ENCODE measurements at regions not wholly inside any gene's neighbourhood (a gene's known extent, or its start where the extent isn't known, plus 50 kb on each side); places are given as distances from the start of the nearest gene placed in this dataset.

GRCh38 chr11:116072133-116072532 lies 567.9 kb upstream of the CADM1 start:
- peaks cover 0 to 14% of the 10 kb centered on the region in 2 donors for H3K27me3 ChIP-seq
- no peak overlapping the region for H3K4me3 ChIP-seq
- no peak for DNase-seq (ENCODE audit: low spot score in 2 of 2)
- WGBS, 2 donors = 68 to 75% methylated on average over 4 of the region's 4 CpGs
- H3K36me3 ChIP-seq = no peaks in the 10 kb centered on the region
- peaks cover 0 to 7% (median 0%) of the 10 kb centered on the region in 4 donors for H3K4me1 ChIP-seq
- no peak overlapping the region for H3K27ac ChIP-seq
- TF ChIP-seq POLR2A (IDR thresholded peaks at IDR 0.05) (no peak), EP300 (IDR thresholded peaks at IDR 0.05) (no peak)
- TF ChIP-seq, protein P1, sequence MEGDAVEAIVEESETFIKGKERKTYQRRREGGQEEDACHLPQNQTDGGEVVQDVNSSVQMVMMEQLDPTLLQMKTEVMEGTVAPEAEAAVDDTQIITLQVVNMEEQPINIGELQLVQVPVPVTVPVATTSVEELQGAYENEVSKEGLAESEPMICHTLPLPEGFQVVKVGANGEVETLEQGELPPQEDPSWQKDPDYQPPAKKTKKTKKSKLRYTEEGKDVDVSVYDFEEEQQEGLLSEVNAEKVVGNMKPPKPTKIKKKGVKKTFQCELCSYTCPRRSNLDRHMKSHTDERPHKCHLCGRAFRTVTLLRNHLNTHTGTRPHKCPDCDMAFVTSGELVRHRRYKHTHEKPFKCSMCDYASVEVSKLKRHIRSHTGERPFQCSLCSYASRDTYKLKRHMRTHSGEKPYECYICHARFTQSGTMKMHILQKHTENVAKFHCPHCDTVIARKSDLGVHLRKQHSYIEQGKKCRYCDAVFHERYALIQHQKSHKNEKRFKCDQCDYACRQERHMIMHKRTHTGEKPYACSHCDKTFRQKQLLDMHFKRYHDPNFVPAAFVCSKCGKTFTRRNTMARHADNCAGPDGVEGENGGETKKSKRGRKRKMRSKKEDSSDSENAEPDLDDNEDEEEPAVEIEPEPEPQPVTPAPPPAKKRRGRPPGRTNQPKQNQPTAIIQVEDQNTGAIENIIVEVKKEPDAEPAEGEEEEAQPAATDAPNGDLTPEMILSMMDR (IDR thresholded peaks at IDR 0.05) = no peak
- no peaks in the 10 kb centered on the region for H3K9me3 ChIP-seq

DNA sequence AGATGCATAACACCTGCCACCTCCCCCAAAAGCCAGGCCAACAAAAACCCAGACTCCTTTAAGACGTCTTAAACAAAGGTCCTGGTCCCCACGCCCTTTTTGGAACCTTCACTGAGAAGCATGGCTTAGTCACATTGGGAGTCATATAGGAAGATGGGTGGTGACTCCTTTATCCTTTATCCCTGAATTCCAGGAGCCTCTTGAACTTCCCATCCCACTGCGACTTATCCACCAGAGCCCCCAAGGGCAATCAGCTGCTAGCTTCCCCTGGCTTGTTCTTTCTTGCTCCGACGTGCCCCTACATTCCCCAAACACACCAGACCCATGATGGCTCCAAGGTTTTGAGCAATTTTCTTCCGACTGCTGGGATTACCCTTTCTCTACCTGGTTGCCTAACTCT lies 567.0 kb upstream of the CADM1 start:
- no peaks in the 10 kb centered on the region for H3K36me3 ChIP-seq
- 78 to 82% methylated on average over 6 of the region's 6 CpGs for WGBS, 2 donors
- H3K27ac ChIP-seq = no peak overlapping the region
- peaks cover 0 to 7% (median 0%) of the 10 kb centered on the region in 4 donors for H3K4me1 ChIP-seq
- no peak for DNase-seq (ENCODE audit: low spot score in 2 of 2)
- no peaks in the 10 kb centered on the region for H3K9me3 ChIP-seq
- H3K4me3 ChIP-seq = no peak overlapping the region
- TF ChIP-seq EP300 (IDR thresholded peaks at IDR 0.05) (no peak), POLR2A (IDR thresholded peaks at IDR 0.05) (no peak)
- TF ChIP-seq, protein P1 (IDR thresholded peaks at IDR 0.05) = no peak
- H3K27me3 ChIP-seq = peaks cover 0 to 14% of the 10 kb centered on the region in 2 donors

DNA sequence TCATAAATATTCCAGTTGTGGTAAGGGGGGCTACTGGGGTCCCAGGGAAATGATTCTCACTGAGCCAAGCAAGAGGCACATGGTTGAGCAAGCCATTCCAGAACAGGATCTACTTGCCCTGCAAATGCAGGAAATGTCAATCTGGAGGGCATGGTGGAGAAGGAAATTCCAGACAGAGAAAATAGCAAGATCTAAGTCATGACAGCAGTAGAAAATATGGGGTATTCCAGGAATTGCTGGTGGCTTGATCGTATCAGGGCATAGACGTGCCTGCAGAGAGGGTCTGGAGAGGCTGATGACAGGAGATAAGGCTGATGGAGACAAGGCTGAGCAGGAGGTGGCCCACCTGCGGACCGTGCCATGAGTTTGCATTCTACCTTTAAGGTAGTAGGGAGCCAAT lies 566.3 kb upstream of the CADM1 start:
- Histone ChIP-seq H3K27me3 (peaks cover 0 to 14% of the 10 kb centered on the region in 2 donors), H3K4me1 (peaks cover 0 to 7% (median 0%) of the 10 kb centered on the region in 4 donors), H3K9me3 (no peaks in the 10 kb centered on the region), H3K4me3 (no peak overlapping the region), H3K27ac (no peak overlapping the region), H3K36me3 (no peaks in the 10 kb centered on the region)
- TF ChIP-seq EP300 (IDR thresholded peaks at IDR 0.05) (no peak), POLR2A (IDR thresholded peaks at IDR 0.05) (no peak)
- TF ChIP-seq, protein P1 (IDR thresholded peaks at IDR 0.05) = no peak
- DNase-seq (ENCODE audit: low spot score in 2 of 2) = no peak
- WGBS, 2 donors = 70 to 81% methylated on average over 4 of the region's 4 CpGs

DNA sequence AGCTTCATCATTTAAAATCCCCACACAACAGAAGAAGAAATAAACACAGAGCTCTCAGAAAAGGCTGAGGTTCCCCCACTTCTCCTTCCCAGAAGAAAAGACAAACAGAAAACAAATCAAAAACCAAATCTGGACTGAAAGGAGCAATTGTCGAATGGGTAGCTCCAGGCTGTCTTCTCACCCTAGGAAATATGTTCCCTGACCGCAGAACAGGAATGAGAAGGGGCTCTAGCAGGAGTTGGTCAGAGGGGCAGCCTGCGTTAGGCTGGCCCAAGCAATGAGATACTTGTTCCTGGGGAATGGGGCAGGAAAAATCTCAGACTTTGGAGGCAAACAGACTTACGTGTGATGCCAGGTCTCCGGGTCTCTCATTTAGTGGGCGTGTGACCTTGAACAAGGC lies 562.6 kb upstream of the CADM1 start:
- Histone ChIP-seq H3K4me3 (no peak overlapping the region), H3K4me1 (peaks cover 0 to 3% (median 0%) of the 10 kb centered on the region in 4 donors), H3K27me3 (peaks cover 0 to under 1% of the 10 kb centered on the region in 2 donors), H3K36me3 (no peaks in the 10 kb centered on the region), H3K9me3 (no peaks in the 10 kb centered on the region), H3K27ac (no peak overlapping the region)
- 61 to 71% methylated on average over 6 of the region's 6 CpGs for WGBS, 2 donors
- DNase-seq (ENCODE audit: low spot score in 2 of 2) = no peak
- TF ChIP-seq, protein P1 (IDR thresholded peaks at IDR 0.05) = no peak
- TF ChIP-seq POLR2A (IDR thresholded peaks at IDR 0.05) (no peak), EP300 (IDR thresholded peaks at IDR 0.05) (no peak)

DNA sequence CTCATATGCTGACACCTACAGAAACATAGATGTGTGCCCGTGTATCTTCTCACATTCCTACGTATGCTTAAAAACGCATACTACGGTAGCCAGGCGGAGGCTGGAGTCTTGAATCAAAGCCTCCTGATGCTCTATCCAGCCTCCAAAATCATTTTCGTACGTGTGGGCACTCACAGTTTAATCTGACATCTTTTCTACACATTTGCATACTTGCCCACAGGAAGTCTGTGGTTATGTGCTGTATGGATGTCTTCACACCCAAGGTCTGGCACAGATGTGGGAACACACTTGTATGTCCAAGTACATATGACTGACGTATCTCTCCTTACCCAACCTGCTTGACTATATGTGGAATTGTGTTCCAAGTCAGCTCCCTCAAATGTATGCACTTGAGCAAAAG lies 561.8 kb upstream of the CADM1 start:
- Histone ChIP-seq H3K4me3 (no peak overlapping the region), H3K27ac (no peak overlapping the region), H3K9me3 (no peaks in the 10 kb centered on the region), H3K36me3 (no peaks in the 10 kb centered on the region), H3K4me1 (peaks cover 0 to 3% (median 0%) of the 10 kb centered on the region in 4 donors), H3K27me3 (no peaks in the 10 kb centered on the region)
- 89 to 95% methylated on average over 8 of the region's 8 CpGs for WGBS, 2 donors
- DNase-seq (ENCODE audit: low spot score in 2 of 2) = no peak
- TF ChIP-seq, protein P1 (IDR thresholded peaks at IDR 0.05) = no peak
- TF ChIP-seq POLR2A (IDR thresholded peaks at IDR 0.05) (no peak), EP300 (IDR thresholded peaks at IDR 0.05) (no peak)
